ENCODE measurements at regions not wholly inside any gene's neighbourhood (a gene's known extent, or its start where the extent isn't known, plus 50 kb on each side); places are given as distances from the start of the nearest gene placed in this dataset.

GRCh38 chr11:128155590-128155989, 431.8 kb downstream of the ETS1 start:
- H3K9me3 ChIP-seq (ENCODE audit: low read length) = no peaks in the 10 kb centered on the region
- H3K36me3 ChIP-seq (ENCODE audit: insufficient read depth, low read length) = no peaks in the 10 kb centered on the region
- no peaks in the 10 kb centered on the region for H3F3A ChIP-seq (ENCODE audit: insufficient read depth, low read length, poor library complexity, severe bottlenecking)
- H3K9me2 ChIP-seq (ENCODE audit: insufficient read depth, low read length) = no peaks in the 10 kb centered on the region
- no peak overlapping the region for H3K9ac ChIP-seq (ENCODE audit: low read length)
- H4K20me1 ChIP-seq (ENCODE audit: insufficient read depth) = no peaks in the 10 kb centered on the region
- TF ChIP-seq POLR2AphosphoS5 (IDR thresholded peaks at IDR 0.05) (no peak), MXI1 (conservative IDR thresholded peaks at IDR 0.05; ENCODE audit: poor library complexity, severe bottlenecking) (no peak), EZH2 (IDR thresholded peaks at IDR 0.05; ENCODE audit: borderline replicate concordance, insufficient read depth, low read length, poor library complexity, severe bottlenecking) (no peak), CTCF (IDR thresholded peaks at IDR 0.05; ENCODE audit: poor library complexity, severe bottlenecking) (no peak), TAF1 (IDR thresholded peaks at IDR 0.05; ENCODE audit: low read depth) (no peak), SMC3 (conservative IDR thresholded peaks at IDR 0.05; ENCODE audit: poor library complexity) (no peak), RAD21 (conservative IDR thresholded peaks at IDR 0.05) (no peak), EP300 (conservative IDR thresholded peaks at IDR 0.05; ENCODE audit: poor library complexity, severe bottlenecking) (no peak), REST (IDR thresholded peaks at IDR 0.05; ENCODE audit: borderline replicate concordance) (no peak)
- no peak overlapping the region for H3K4me2 ChIP-seq (ENCODE audit: low read length)
- H3K79me2 ChIP-seq (replicated peaks; ENCODE audit: insufficient read depth, low read length) = no peaks in the 10 kb centered on the region
- no peak overlapping the region for H3K4me3 ChIP-seq (ENCODE audit: low read length)
- no peak overlapping the region for H2AFZ ChIP-seq (ENCODE audit: low read depth, low read length)
- no peak overlapping the region for H3K27ac ChIP-seq (ENCODE audit: low read length)
- H3K27me3 ChIP-seq (ENCODE audit: insufficient read depth, low read depth, low read length) = no peaks in the 10 kb centered on the region

GRCh38 chr11:128153697-128154048, 433.7 kb downstream of the ETS1 start:
- Histone ChIP-seq H3K4me3 (ENCODE audit: low read length) (no peak overlapping the region), H3K27me3 (ENCODE audit: insufficient read depth, low read depth, low read length) (no peaks in the 10 kb centered on the region), H4K20me1 (ENCODE audit: insufficient read depth) (no peaks in the 10 kb centered on the region), H3F3A (ENCODE audit: insufficient read depth, low read length, poor library complexity, severe bottlenecking) (no peaks in the 10 kb centered on the region), H3K36me3 (ENCODE audit: insufficient read depth, low read length) (no peaks in the 10 kb centered on the region), H3K9me3 (ENCODE audit: low read length) (no peaks in the 10 kb centered on the region), H3K9ac (ENCODE audit: low read length) (no peak overlapping the region), H3K4me2 (ENCODE audit: low read length) (no peak overlapping the region), H3K27ac (ENCODE audit: low read length) (no peak overlapping the region), H2AFZ (ENCODE audit: low read depth, low read length) (no peak overlapping the region), H3K79me2 (replicated peaks; ENCODE audit: insufficient read depth, low read length) (no peaks in the 10 kb centered on the region), H3K9me2 (ENCODE audit: insufficient read depth, low read length) (no peaks in the 10 kb centered on the region)
- TF ChIP-seq TAF1 (IDR thresholded peaks at IDR 0.05; ENCODE audit: low read depth) (no peak), MXI1 (conservative IDR thresholded peaks at IDR 0.05; ENCODE audit: poor library complexity, severe bottlenecking) (no peak), SMC3 (conservative IDR thresholded peaks at IDR 0.05; ENCODE audit: poor library complexity) (no peak), REST (IDR thresholded peaks at IDR 0.05; ENCODE audit: borderline replicate concordance) (no peak), POLR2AphosphoS5 (IDR thresholded peaks at IDR 0.05) (no peak), EP300 (conservative IDR thresholded peaks at IDR 0.05; ENCODE audit: poor library complexity, severe bottlenecking) (no peak), RAD21 (conservative IDR thresholded peaks at IDR 0.05) (no peak), CTCF (IDR thresholded peaks at IDR 0.05; ENCODE audit: poor library complexity, severe bottlenecking) (no peak), EZH2 (IDR thresholded peaks at IDR 0.05; ENCODE audit: borderline replicate concordance, insufficient read depth, low read length, poor library complexity, severe bottlenecking) (no peak)
